VCaP (cell line): ENCODE measurements at regions not wholly inside any gene's neighbourhood (a gene's known extent, or its start where the extent isn't known, plus 50 kb on each side); places are given as distances from the start of the nearest gene placed in this dataset.

Source experiments
- H3K27ac ChIP-seq: fragments of 450-650 bp; 2 replicates; pipeline ENCODE4 v1.5.1; 2017
- CTCF ChIP-seq: fragments of 450-650 bp; conservative IDR thresholded peaks from 2 replicates; pipeline ENCODE4 v1.5.1; 2017; ENCODE audit warnings: mild to moderate bottlenecking, moderate library complexity

DNA sequence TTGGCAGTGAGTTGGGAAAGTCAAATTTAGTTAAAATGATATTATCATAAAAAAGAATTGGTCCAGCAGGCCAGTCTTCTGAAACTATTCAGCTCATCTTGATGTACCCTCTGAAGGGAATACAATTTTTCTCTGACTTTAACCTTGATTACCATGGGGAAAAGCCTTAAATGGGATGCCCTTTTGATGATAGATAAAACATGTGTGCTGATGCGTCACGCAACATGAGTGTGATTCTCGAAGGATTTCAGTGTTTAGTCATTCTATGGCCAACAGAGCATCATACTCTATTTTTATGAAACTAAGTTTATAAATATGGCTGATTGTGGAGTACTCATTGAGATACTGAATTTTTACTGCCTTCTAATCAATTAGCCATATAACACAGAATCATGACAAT is 171.5 kb downstream of the ZNF281 start:
- TF ChIP-seq CTCF: no peak
- no peak overlapping the region for H3K27ac ChIP-seq

- no peak for TF ChIP-seq CTCF
- H3K27ac ChIP-seq: no peak overlapping the region
Observed at GRCh38 chr1:200237066-200237465, 172.8 kb downstream of the ZNF281 start.

DNA sequence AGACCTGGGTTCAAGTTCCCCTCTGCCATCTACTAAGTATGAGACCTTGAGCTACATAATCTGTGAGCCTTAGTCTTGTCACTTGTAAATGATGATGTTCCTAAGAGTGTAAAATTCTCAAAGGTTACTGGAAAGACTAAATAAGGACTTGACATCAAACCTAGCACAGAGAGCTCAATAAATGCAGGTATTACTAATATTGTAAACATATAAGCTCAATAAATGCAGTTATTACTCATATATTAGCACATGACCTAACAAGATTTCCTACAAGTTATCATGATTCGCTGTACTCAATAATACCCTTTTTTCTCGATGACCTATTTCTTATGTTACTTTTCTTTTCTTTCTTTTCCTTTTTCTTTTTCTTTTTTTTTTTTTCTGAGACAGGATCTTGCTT is 174.9 kb downstream of the ZNF281 start:
- no peak overlapping the region for H3K27ac ChIP-seq
- no peak for TF ChIP-seq CTCF

DNA sequence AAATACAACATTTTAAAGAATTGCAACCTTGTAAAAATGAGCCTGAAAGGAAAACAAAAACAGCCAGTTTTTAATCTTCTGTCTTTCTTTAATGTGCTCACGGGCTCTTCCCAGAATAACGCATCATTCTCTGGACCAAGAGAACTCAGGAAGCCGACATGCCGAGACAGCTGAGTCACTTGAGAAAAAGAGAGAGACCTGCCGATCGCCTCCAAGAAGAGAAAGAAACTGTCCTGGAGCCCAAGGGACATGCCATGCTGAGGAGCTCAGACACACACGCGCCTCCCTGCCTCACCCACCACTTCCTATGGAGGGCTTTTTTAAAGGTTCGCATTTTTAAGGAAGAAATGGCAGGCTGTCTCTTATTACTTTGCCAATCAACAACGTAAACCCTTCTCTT is 176.4 kb downstream of the ZNF281 start:
- TF ChIP-seq CTCF: no peak
- H3K27ac ChIP-seq: no peak overlapping the region

DNA sequence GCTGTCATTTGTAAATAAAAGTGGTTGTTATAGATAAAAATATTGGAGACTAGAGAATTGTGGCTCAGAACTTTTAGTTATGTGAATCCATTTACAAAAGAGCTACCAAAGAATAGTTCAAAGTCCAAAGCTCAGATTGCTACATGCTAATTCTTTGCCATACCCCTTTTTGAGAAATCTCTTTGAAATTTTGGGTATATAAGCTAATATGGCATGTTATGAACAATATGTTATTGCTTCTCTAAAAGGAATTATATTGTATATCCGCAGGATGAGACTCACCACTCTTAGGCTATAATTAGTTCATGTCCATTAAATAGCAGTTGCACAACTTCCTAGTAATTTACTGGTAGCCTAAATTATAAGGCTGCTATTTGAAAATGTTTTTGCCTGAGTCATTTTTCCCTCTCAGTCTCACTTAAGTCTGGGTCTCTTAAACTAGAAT is 178.0 kb downstream of the ZNF281 start:
- no peak for TF ChIP-seq CTCF

GRCh38 chr1:200230671-200231070 is 179.2 kb downstream of the ZNF281 start:
- no peak overlapping the region for H3K27ac ChIP-seq
- TF ChIP-seq CTCF: no peak

More for the DNA sequence above, 178.0 kb downstream of the ZNF281 start:
- H3K27ac ChIP-seq: no peak overlapping the region

DNA sequence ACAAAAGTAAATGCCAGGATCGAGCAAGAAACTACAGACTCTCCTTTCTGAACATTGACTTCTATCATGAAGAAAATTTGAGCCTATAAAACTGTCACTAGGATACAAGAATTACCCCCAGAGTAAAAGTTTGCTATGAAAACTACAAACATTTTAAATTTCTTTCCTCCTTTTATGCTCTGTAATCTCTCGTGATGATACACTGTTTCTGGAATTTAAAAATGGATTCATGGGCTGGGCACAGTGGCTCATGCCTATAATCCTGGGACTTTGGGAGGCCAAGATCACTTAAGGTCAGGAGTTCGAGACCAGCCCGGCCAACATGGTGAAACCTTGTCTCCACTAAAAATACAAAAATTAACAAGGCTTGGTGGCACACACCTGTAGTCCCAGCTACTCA is 181.3 kb downstream of the ZNF281 start:
- no peak for TF ChIP-seq CTCF
- no peak overlapping the region for H3K27ac ChIP-seq

DNA sequence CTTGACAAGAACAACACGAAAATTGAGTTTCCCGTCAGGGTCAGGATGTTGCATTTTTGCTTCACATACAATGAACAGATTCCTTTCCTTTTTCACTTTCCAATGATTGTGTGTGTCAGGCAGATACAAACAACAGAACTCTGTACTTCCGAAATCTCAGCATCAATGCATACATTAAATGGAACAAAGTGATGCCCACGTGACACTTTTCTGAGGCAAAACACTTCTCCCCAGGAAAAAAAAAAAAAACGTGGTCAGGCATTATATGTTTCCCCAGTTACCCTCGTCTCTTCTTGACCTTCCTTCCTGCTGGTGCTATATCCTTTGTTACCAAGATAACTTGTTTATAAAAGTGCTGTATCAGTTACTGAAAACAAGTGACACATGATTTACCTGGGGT is 181.8 kb downstream of the ZNF281 start:
- no peak overlapping the region for H3K27ac ChIP-seq
- no peak for TF ChIP-seq CTCF
